HG02759 (cell line): ENCODE measurements at regions not wholly inside any gene's neighbourhood (a gene's known extent, or its start where the extent isn't known, plus 50 kb on each side); places are given as distances from the start of the nearest gene placed in this dataset.
"Not testable (repeated sequence)": the region's sequence is repeated elsewhere in the genome, so short reads cannot be mapped to it uniquely, and the experiment has no call there.

Source experiments
- ATAC-seq: cut with Tn5 transposase; IDR thresholded peaks from one replicate; pipeline ENCODE4 v1.9.1; 2021; ENCODE audit warnings: mild to moderate bottlenecking, moderate library complexity; ENCODE audit not compliant: unreplicated experiment

DNA sequence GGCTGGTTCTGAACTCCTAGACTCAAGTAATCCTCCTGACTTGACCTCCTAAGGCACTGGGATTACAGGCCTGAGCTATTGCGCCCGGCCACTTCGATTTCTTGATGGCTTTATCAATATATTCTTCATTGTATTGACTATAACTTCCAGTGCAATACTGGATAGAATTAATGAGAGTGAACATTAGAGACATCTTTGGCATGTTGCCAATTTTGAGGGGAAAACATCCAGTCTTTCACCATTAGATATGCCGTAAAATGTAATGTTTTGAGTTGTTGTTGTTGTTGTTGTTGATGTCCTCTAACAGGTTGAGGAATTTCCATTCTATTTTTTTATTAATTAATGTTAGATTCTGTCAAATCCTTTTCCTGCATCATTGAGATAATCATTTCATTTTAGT, 578.9 kb downstream of the ZWINT start:
- ATAC-seq: no peak

DNA sequence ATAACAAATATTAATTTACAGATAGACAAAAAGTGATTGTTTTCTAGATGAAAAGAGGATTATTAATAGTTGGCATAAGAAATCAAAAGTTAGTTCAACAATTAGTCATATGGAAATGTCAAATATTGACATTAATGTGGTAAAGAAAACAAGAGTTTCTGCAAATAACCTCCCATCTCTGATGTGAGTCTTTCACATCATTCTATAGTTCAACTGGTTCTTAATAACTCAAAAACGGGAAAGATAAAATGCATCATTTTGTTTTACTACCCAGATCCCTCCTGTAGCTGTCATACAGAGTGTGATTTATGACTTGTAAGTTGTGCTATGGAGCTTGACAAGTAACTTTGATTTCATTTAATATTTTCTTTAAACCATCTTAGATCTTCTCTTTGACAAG, 594.8 kb downstream of the ZWINT start:
- no peak for ATAC-seq

GRCh38 chr10:55750458-55750857, 610.6 kb downstream of the ZWINT start:
- no peak for ATAC-seq

- no peak for ATAC-seq
These were observed 613.8 kb downstream of the ZWINT start for GRCh38 chr10:55747244-55747643.

DNA sequence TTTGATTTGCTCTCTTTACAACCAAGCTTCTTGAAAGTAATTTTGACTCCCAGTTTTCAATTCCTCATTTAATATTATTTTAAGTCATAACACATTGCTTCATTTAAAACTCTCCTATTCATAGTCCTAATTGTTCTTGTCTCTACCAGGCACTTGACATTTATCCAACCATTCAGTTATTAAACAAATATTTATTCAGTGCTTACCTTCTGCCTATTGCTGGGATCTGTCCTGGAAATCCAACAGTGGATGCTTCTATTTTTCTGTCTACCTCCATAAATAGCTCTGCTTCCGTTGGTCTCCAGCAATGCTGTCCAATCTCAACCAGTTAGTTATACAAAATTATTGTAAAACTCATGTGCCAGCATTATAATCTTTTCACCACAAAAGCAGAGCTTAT, 615.1 kb downstream of the ZWINT start:
- no peak for ATAC-seq

DNA sequence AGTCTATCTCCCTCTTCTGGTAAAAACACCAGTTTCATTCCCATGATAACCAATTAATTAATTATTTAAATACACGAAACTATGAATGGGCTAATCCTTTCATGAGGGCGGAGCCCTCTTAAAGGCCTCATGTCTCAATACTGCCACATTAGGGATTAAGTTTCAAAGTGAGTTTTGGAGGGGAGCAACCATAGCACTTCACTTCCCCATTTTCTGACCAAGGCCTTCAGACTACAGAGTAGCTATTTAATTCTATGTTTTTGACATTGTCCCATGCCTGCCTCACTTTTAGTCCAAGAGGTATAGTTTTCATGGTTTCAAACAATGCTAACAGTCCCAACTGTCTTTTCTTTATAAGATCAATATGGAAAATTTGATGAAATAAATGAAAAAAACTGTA, 618.6 kb downstream of the ZWINT start:
- no peak for ATAC-seq

DNA sequence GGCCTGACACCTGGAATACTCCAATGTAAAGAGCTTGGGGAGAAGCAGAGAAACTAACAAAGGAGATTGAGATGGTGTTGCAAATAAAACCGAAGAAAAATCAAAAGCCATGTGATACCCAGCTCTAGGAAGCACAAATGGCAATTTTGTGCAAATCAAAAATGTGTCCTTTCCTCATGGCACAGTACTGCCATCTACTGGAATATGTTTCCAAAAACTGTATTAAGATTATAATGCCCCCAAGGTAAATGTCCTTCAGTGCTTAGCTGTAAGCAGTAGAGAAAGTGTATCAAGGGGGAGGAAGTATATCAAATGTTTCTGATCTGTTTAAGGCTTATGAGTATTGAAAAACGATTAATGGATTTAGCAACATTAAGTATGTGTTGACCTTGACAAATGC, 620.3 kb downstream of the ZWINT start:
- peak; percentile 72 for ATAC-seq

GRCh38 chr10:55740110-55740509, 620.9 kb downstream of the ZWINT start:
- no peak for ATAC-seq

- ATAC-seq: no peak
These were observed 626.9 kb downstream of the ZWINT start for GRCh38 chr10:55734112-55734511.

DNA sequence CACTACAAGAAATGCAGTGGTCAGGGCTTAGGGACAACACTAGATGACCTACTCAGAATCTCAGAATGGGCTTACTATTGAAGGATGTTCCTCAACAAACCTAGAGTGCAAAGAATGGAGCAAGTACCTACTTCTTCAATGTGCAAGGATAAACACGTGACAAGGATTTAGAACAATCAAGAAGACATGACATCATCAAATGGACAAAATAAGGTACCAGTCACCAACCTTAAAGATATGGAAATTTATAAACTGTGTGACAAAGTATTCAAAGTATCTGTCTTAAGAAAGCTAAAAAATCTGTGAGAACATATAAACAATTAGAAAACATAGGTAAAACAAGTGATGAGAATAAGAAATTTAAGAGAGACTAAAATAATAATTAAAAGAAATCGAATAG, 656.1 kb downstream of the ZWINT start:
- ATAC-seq: no peak

GRCh38 chr10:55668326-55668922, 692.6 kb downstream of the ZWINT start:
- no peak for ATAC-seq

DNA sequence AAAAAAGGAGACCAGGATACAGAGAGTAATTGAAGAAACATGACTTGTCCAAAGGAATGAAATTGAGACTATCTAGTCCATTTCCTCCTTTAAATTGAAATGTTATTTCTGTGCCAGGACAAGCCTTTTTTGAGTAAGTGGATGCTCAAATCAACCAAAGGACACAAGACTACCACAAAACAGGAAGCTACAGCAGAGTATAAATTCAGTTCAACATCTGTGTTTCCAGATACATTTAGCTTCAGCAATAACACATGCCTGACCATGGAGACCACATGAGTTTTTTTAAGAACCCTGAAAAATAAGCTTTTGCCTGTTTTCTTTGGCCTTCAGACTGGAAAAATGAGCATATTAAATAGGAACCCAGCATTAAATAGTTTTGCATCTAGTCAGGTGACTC, 707.5 kb downstream of the ZWINT start:
- no peak for ATAC-seq

DNA sequence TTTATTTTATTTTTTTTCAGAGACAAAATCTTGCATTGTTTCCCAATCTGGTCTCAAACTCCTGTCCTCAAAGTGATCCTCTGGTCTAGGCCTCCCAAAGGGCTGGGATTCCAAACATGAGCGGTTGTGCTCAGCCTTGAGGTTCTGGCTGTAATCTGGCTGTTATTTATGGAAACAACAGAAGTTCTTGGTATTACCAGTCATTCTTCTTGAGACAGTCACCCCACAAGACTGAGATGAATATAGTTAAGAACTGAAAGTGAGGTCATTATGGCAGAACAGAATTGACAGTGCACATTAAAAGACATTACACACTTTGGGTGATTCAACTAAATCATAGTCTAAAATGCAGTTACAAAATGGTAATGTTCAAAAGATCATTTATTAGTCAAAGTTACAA, 719.5 kb downstream of the ZWINT start:
- no peak for ATAC-seq

DNA sequence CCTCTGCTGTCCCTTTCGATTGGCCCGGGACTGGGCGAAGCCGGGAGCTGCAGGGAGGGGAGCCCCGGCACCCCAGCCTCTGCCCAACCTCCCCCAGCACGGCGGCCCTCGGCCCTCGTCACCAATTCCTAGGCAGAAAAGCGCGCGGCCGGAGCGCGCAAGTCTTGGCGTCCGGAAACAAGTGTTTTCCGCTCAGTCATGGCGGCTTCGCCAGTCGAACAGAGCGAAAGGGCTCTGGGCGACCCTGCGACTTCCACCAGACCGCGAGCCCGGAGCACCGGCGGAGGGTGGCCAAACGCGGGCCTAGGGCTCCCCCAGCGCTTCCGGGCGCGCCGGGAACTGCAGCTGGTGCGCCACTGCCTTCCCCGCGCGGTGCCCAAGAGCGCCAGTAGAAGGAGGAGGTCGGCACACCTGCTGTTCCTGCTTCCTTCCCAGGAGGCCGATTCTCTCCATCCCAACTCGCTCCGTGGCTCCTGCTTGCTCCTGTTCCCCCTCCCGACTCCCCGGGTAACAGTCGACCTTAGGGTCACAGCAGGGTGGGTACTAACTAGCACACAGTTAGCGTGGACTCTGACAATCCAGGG, 729.9 kb downstream of the ZWINT start:
- peak; percentile 96 for ATAC-seq

GRCh38 chr10:55630491-55631056, 730.5 kb downstream of the ZWINT start:
- no peak for ATAC-seq

- ATAC-seq: peak; percentile 47
These were observed 731.1 kb downstream of the ZWINT start for GRCh38 chr10:55629793-55630490.

DNA sequence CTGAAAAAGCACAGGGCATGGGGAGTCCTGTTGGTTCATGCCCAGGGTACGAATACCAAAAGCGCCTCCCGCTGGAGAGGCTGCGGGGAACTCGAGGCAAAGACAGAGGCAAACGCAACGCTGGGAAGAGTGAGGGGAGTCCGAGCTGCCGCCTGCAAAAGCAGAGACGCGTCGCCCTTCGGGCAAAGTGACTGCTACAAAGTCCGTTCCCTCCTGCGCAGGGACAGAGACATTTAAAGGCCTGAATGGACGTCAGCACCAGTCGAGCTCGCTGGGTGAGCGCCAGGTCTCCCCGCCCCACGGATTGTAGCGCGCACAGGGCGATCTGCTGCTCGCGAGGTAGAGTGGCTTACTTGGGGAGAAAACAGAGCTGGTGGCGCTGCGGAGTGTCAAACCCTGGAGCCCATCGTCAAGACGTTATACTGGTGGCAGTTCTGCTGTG, 732.8 kb downstream of the ZWINT start:
- ATAC-seq: no peak

- no peak for ATAC-seq
These were observed 733.5 kb downstream of the ZWINT start for GRCh38 chr10:55627501-55628051.

- not testable (repeated sequence) for ATAC-seq
These were observed 759.2 kb downstream of the ZWINT start for GRCh38 chr10:55601690-55602478.

DNA sequence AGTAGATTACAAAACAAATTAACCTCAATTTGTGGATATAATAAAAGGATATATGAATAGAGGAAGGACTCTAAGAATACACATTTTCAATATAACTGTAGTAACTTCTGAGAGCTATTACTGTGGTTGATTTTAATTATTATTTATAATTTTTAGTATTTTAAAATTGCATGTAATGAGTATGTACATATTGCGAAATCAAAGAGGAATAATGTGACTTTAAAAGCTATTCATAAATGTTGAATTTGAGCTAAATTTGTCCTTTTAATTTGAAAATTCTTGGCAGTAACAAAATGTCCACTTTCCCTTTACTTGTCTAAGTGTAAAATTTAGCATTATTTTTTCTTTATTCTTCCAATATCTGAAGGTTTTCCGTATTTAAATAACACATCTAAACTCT, 750.6 kb upstream of the PCDH15 start:
- ATAC-seq: no peak

DNA sequence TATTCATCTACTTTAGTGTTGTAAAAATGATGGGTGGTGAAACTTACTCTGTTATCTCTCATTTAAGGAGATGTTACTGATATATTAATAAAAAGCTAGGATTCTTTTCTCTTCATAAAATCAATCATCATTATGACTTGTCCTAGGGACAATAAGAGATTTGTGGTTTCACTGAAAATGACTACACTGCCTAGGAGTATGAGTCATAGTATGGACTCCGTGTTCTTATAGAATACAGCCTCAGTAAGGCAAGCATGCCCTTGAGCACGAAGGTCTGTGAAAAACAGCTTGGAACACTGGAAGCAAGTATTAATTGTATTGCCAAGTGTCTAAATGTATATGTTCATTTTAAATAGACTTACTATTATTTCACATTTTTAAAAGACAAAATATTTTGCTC, 749.2 kb upstream of the PCDH15 start:
- ATAC-seq: no peak
